HG02981 (cell line): ENCODE measurements at regions not wholly inside any gene's neighbourhood (a gene's known extent, or its start where the extent isn't known, plus 50 kb on each side); places are given as distances from the start of the nearest gene placed in this dataset.
"Not testable (repeated sequence)": the region's sequence is repeated elsewhere in the genome, so short reads cannot be mapped to it uniquely, and the experiment has no call there.

Source experiments
- ATAC-seq: cut with Tn5 transposase; IDR thresholded peaks from one replicate; pipeline ENCODE4 v1.9.1; 2021; ENCODE audit warnings: mild to moderate bottlenecking, moderate library complexity; ENCODE audit not compliant: unreplicated experiment

- no peak for ATAC-seq
These were observed 267.0 kb downstream of the PTH2R start for GRCh38 chr2:208673631-208674030.

GRCh38 chr2:208674919-208675318, 268.3 kb downstream of the PTH2R start:
- ATAC-seq, result no peak

GRCh38 chr2:208685929-208686328, 279.3 kb downstream of the PTH2R start:
- not testable (repeated sequence) for ATAC-seq

- ATAC-seq, result peak; percentile 90
These were observed 280.1 kb downstream of the PTH2R start for GRCh38 chr2:208686665-208687064.

GRCh38 chr2:208687720-208688119, 281.1 kb downstream of the PTH2R start:
- ATAC-seq, result not testable (repeated sequence)

GRCh38 chr2:208698114-208698513, 291.5 kb downstream of the PTH2R start:
- ATAC-seq, result no peak

- ATAC-seq, result no peak
These were observed 301.9 kb downstream of the PTH2R start for GRCh38 chr2:208708486-208708885.

- no peak for ATAC-seq
These were observed 305.0 kb downstream of the PTH2R start for GRCh38 chr2:208711598-208711997.

GRCh38 chr2:208713066-208713745, 306.6 kb downstream of the PTH2R start:
- ATAC-seq, result no peak

GRCh38 chr2:208718828-208719227, 312.2 kb downstream of the PTH2R start:
- no peak for ATAC-seq

- no peak for ATAC-seq
These were observed 316.1 kb downstream of the PTH2R start for GRCh38 chr2:208722731-208723130.

GRCh38 chr2:208725280-208725679, 318.7 kb downstream of the PTH2R start:
- ATAC-seq, result no peak

GRCh38 chr2:208726242-208726641, 319.6 kb downstream of the PTH2R start:
- no peak for ATAC-seq

GRCh38 chr2:208751663-208752415, 345.2 kb downstream of the PTH2R start:
- ATAC-seq, result not testable (repeated sequence)

GRCh38 chr2:208757364-208757763, 350.8 kb downstream of the PTH2R start:
- ATAC-seq, result no peak

- not testable (repeated sequence) for ATAC-seq
These were observed 366.5 kb downstream of the PTH2R start for GRCh38 chr2:208773074-208773473.

GRCh38 chr2:208781166-208781565, 374.6 kb downstream of the PTH2R start:
- no peak for ATAC-seq

GRCh38 chr2:208782097-208782496, 375.5 kb downstream of the PTH2R start:
- no peak for ATAC-seq

- ATAC-seq, result no peak
These were observed 376.6 kb downstream of the PTH2R start for GRCh38 chr2:208783184-208783583.

GRCh38 chr2:208784774-208785173, 378.2 kb downstream of the PTH2R start:
- not testable (repeated sequence) for ATAC-seq

GRCh38 chr2:208791257-208791656, 384.7 kb downstream of the PTH2R start:
- no peak for ATAC-seq

- ATAC-seq, result no peak
These were observed 386.2 kb downstream of the PTH2R start for GRCh38 chr2:208792766-208793165.
